GM18858 (cell line): ENCODE measurements at regions not wholly inside any gene's neighbourhood (a gene's known extent, or its start where the extent isn't known, plus 50 kb on each side); places are given as distances from the start of the nearest gene placed in this dataset.

Experiments
- ATAC-seq: cut with Tn5 transposase; IDR thresholded peaks from one replicate; pipeline ENCODE4 v1.9.1; 2021; ENCODE audit not compliant: unreplicated experiment

GRCh38 chr2:134110532-134110931 lies 143.3 kb upstream of the MGAT5 start:
- no peak for ATAC-seq

- ATAC-seq: no peak
These were observed 136.2 kb upstream of the MGAT5 start for GRCh38 chr2:134117676-134118075.

- ATAC-seq: peak; percentile 41
These were observed 135.4 kb upstream of the MGAT5 start for GRCh38 chr2:134118279-134119116.

- ATAC-seq: peak; percentile 0
These were observed 134.7 kb upstream of the MGAT5 start for GRCh38 chr2:134119117-134119712.

- peak; percentile 39 for ATAC-seq
These were observed 134.0 kb upstream of the MGAT5 start for GRCh38 chr2:134119713-134120405.

GRCh38 chr2:134120406-134120732 lies 133.5 kb upstream of the MGAT5 start:
- no peak for ATAC-seq

GRCh38 chr2:134120733-134121630 lies 132.9 kb upstream of the MGAT5 start:
- ATAC-seq: peak; percentile 28

GRCh38 chr2:134122610-134123009 lies 131.3 kb upstream of the MGAT5 start:
- no peak for ATAC-seq

GRCh38 chr2:134123332-134123731 lies 130.5 kb upstream of the MGAT5 start:
- no peak for ATAC-seq

- no peak for ATAC-seq
These were observed 129.7 kb upstream of the MGAT5 start for GRCh38 chr2:134124047-134124753.

- ATAC-seq: peak; percentile 55
These were observed 126.4 kb upstream of the MGAT5 start for GRCh38 chr2:134127496-134127895.

GRCh38 chr2:134128746-134129145 lies 125.1 kb upstream of the MGAT5 start:
- no peak for ATAC-seq

- no peak for ATAC-seq
These were observed 123.9 kb upstream of the MGAT5 start for GRCh38 chr2:134129900-134130537.

GRCh38 chr2:134131681-134132489 lies 122.0 kb upstream of the MGAT5 start:
- ATAC-seq: no peak

GRCh38 chr2:134132490-134132857 lies 121.4 kb upstream of the MGAT5 start:
- ATAC-seq: no peak

GRCh38 chr2:134133622-134134312 lies 120.1 kb upstream of the MGAT5 start:
- ATAC-seq: no peak

GRCh38 chr2:134134313-134134706 lies 119.6 kb upstream of the MGAT5 start:
- no peak for ATAC-seq

GRCh38 chr2:134134827-134135226 lies 119.0 kb upstream of the MGAT5 start:
- no peak for ATAC-seq

GRCh38 chr2:134135793-134136192 lies 118.1 kb upstream of the MGAT5 start:
- ATAC-seq: no peak
